MM.1S (cell line): ENCODE measurements at regions not wholly inside any gene's neighbourhood (a gene's known extent, or its start where the extent isn't known, plus 50 kb on each side); places are given as distances from the start of the nearest gene placed in this dataset.

Experiments used
- EZH2 ChIP-seq: fragments of 300-600 bp; sonication (generic); optimal IDR thresholded peaks from 2 replicates; pipeline ENCODE3; 2017; ENCODE audit warnings: low read depth, mild to moderate bottlenecking, antibody characterized with exemption, low read length, mixed read lengths
- TF ChIP-seq, protein P1 (sequence below): fragments of 300-600 bp; sonication (generic); IDR thresholded peaks from 2 replicates; pipeline ENCODE4 v1.5.1; 2016; ENCODE audit warnings: antibody characterized with exemption, low read length, mixed read lengths

DNA sequence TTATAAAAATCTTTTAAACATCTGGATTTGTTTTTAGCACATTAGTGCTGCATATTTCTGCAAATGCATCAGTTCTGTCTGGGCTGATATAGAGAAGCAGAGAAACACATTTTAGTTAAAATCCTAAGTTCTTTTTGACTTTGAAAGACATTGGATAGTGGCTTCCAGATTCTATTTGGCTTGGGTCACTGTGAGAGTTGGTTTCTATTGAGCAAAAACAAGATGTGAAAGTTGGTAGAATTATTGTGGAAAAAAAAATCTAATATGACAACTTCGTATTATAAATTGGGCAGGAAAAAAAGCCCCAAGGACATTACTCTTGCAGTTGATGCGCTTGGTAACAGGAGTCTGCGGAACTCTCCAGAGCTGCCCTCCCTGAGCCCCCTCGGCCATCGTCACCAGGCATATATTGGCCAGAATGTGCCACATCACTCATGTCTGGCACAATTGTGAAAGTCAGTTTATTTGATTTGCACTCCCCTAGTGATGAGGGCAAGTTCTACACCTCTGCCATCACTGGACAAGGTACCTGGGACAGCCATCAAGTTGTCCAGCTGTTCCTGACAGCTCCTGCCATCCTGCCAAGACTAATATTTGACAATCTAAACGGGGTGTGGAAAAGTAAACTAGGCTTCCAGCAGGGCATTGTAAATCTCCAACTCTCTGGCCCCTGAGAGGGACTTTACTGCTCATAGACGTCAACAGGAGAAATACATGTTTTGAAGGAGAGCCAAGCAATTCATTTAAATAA is 334.5 kb downstream of the TENT4A start:
- TF ChIP-seq, protein P1, sequence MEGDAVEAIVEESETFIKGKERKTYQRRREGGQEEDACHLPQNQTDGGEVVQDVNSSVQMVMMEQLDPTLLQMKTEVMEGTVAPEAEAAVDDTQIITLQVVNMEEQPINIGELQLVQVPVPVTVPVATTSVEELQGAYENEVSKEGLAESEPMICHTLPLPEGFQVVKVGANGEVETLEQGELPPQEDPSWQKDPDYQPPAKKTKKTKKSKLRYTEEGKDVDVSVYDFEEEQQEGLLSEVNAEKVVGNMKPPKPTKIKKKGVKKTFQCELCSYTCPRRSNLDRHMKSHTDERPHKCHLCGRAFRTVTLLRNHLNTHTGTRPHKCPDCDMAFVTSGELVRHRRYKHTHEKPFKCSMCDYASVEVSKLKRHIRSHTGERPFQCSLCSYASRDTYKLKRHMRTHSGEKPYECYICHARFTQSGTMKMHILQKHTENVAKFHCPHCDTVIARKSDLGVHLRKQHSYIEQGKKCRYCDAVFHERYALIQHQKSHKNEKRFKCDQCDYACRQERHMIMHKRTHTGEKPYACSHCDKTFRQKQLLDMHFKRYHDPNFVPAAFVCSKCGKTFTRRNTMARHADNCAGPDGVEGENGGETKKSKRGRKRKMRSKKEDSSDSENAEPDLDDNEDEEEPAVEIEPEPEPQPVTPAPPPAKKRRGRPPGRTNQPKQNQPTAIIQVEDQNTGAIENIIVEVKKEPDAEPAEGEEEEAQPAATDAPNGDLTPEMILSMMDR: no peak
- TF ChIP-seq EZH2: no peak
